GM23338 (cell line): ENCODE measurements at regions not wholly inside any gene's neighbourhood (a gene's known extent, or its start where the extent isn't known, plus 50 kb on each side); places are given as distances from the start of the nearest gene placed in this dataset.

Source experiments
- ATAC-seq: fragments of 200-7000 bp; cut with Tn5 transposase; 3 replicates; pipeline ENCODE4 v1.9.1; 2020
- DNase-seq: peaks from one replicate; pipeline ENCODE4 v3.0.0-alpha.2; 2015; ENCODE audit warnings: low spot score
- H2AFZ ChIP-seq: fragments of 200-600 bp; sonication (generic); 2 replicates; pipeline ENCODE4 v1.8.0; 2016; ENCODE audit warnings: antibody characterized with exemption, mild to moderate bottlenecking, moderate library complexity
- H3F3A ChIP-seq: fragments of 200-600 bp; sonication (generic); replicated peaks from 2 replicates; pipeline ENCODE4 v1.8.0; 2017; ENCODE audit warnings: antibody characterized with exemption, mixed run types, low read depth
- H3K27ac ChIP-seq: fragments of 200-600 bp; sonication (generic); 2 replicates; pipeline ENCODE4 v1.6.1; 2016; ENCODE audit warnings: low read depth
- H3K27me3 ChIP-seq: fragments of 200-600 bp; sonication (generic); 2 replicates; pipeline ENCODE4 v1.8.0; 2016; ENCODE audit warnings: mild to moderate bottlenecking, mixed run types, moderate library complexity; ENCODE audit not compliant: insufficient read depth
- H3K36me3 ChIP-seq: fragments of 200-600 bp; sonication (generic); 2 replicates; pipeline ENCODE4 v1.8.0; 2016; ENCODE audit warnings: mild to moderate bottlenecking; ENCODE audit not compliant: insufficient read depth
- H3K4me1 ChIP-seq: fragments of 200-600 bp; sonication (generic); 2 replicates; pipeline ENCODE4 v1.8.0; 2016; ENCODE audit warnings: mild to moderate bottlenecking, moderate library complexity; ENCODE audit not compliant: insufficient read depth
- H3K4me2 ChIP-seq: fragments of 200-600 bp; sonication (generic); 2 replicates; pipeline ENCODE4 v1.7.1; 2017; ENCODE audit warnings: mixed run types
- H3K4me3 ChIP-seq: fragments of 200-600 bp; sonication (generic); 2 replicates; pipeline ENCODE4 v1.6.1; 2016; ENCODE audit warnings: mixed run types
- H3K79me2 ChIP-seq: fragments of 200-600 bp; sonication (generic); replicated peaks from 2 replicates; pipeline ENCODE4 v1.8.0; 2017; ENCODE audit warnings: mild to moderate bottlenecking; ENCODE audit not compliant: insufficient read depth
- H3K9me2 ChIP-seq: fragments of 200-600 bp; sonication (generic); 2 replicates; pipeline ENCODE4 v1.8.0; 2017; ENCODE audit not compliant: insufficient read depth
- H4K20me1 ChIP-seq: fragments of 200-600 bp; sonication (generic); replicated peaks from 2 replicates; pipeline ENCODE4 v1.8.0; 2017; ENCODE audit warnings: mild to moderate bottlenecking; ENCODE audit not compliant: insufficient read depth
- H3K27ac Mint-ChIP-seq: 2 replicates; pipeline ENCODE4 v1.8.0; 2020; ENCODE audit warnings: inconsistent platforms, mild to moderate bottlenecking, moderate library complexity, mixed read lengths
- H3K27me3 Mint-ChIP-seq: 3 replicates; pipeline ENCODE4 v1.8.0; 2022; ENCODE audit warnings: low read depth, mild to moderate bottlenecking, moderate library complexity, mixed read lengths, inconsistent platforms; ENCODE audit not compliant: insufficient read depth, poor library complexity
- H3K36me3 Mint-ChIP-seq: 3 replicates; pipeline ENCODE4 v1.8.0; 2021; ENCODE audit warnings: low read depth, mild to moderate bottlenecking, inconsistent platforms, moderate library complexity, mixed read lengths
- H3K4me1 Mint-ChIP-seq: 3 replicates; pipeline ENCODE4 v1.8.0; 2020; ENCODE audit warnings: mild to moderate bottlenecking, inconsistent platforms, mixed read lengths
- H3K4me3 Mint-ChIP-seq: 3 replicates; pipeline ENCODE4 v1.8.0; 2021; ENCODE audit warnings: moderate library complexity, mild to moderate bottlenecking, inconsistent platforms, mixed read lengths
- H3K9me3 Mint-ChIP-seq: 3 replicates; pipeline ENCODE4 v1.8.0; 2020; ENCODE audit warnings: moderate library complexity, mild to moderate bottlenecking, inconsistent platforms, mixed read lengths
- CREB1 ChIP-seq: fragments of 250-450 bp; sonication (Bioruptor Pico); IDR thresholded peaks from 2 replicates; pipeline ENCODE4 v1.5.0; 2020; ENCODE audit warnings: low read depth, mild to moderate bottlenecking, moderate library complexity
- EZH2 ChIP-seq: fragments of 200-600 bp; sonication (generic); IDR thresholded peaks from one replicate; pipeline ENCODE4 v1.8.0; 2017; ENCODE audit warnings: antibody characterized with exemption, mild to moderate bottlenecking, low read depth; ENCODE audit not compliant: unreplicated experiment
- EZH2phosphoT487 ChIP-seq: fragments of 200-600 bp; sonication (generic); IDR thresholded peaks from one replicate; pipeline ENCODE4 v1.8.1; 2018; ENCODE audit warnings: antibody characterized with exemption; ENCODE audit not compliant: unreplicated experiment
- NANOG ChIP-seq: IDR thresholded peaks from 2 replicates; pipeline ENCODE4 v1.6.1; 2016; ENCODE audit warnings: antibody characterized with exemption, borderline replicate concordance
- POLR2AphosphoS5 ChIP-seq: IDR thresholded peaks from 2 replicates; pipeline ENCODE4 v1.6.1; 2016; ENCODE audit warnings: antibody characterized with exemption, low read depth
- STAT1 ChIP-seq: IDR thresholded peaks from one replicate; pipeline ENCODE4 v1.6.1; 2016; ENCODE audit warnings: antibody characterized with exemption; ENCODE audit not compliant: unreplicated experiment
- ZNF114 ChIP-seq: fragments of 250-450 bp; sonication (Bioruptor Pico); IDR thresholded peaks from 2 replicates; pipeline ENCODE4 v1.5.0; 2020; ENCODE audit warnings: mild to moderate bottlenecking, moderate library complexity
- ZNF331 ChIP-seq: fragments of 250-450 bp; sonication (Bioruptor Pico); IDR thresholded peaks from 2 replicates; pipeline ENCODE4 v1.5.0; 2020; ENCODE audit warnings: low read depth, mild to moderate bottlenecking, moderate library complexity
- TF ChIP-seq, protein P1 (sequence below): fragments of 250-450 bp; sonication (Bioruptor Pico); IDR thresholded peaks from 2 replicates; pipeline ENCODE4 v1.5.0; 2020; ENCODE audit warnings: mild to moderate bottlenecking, moderate library complexity
- TF ChIP-seq, protein P2 (sequence below): IDR thresholded peaks from 2 replicates; pipeline ENCODE4 v1.6.1; 2016; ENCODE audit warnings: antibody characterized with exemption
- TF ChIP-seq, protein P3 (sequence below), 2 experiments: fragments of 200-600 bp in 1 of 2; sonication (generic) in 1 of 2; conservative IDR thresholded peaks; 2 replicates each; pipeline versions ENCODE4 v1.5.1 to v1.6.1; 2016 to 2017; ENCODE audit warnings: antibody characterized with exemption in 2 of 2, low read depth in 2 of 2, mild to moderate bottlenecking in 2 of 2, moderate library complexity in 1 of 2

DNA sequence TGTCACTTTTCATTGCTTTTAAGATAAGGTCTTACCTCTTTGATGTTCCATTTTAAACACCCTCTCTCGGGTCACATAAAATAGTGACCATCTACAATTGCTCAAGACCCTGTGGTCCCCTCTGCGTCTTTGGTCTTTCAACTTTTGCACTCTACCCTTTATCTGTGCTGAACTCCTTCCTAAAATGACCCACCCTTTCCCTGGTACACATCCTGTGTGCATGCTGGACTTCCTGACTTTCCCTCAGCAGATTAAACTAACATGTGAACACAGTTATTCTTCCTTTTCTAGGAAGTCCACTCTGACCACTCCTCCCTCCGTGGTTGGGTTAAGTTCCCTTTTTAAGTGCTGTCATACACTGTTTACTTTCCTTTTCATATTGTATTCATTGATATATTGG, 414.2 kb downstream of the GABRB3 start (continued):
- TF ChIP-seq, protein P1, sequence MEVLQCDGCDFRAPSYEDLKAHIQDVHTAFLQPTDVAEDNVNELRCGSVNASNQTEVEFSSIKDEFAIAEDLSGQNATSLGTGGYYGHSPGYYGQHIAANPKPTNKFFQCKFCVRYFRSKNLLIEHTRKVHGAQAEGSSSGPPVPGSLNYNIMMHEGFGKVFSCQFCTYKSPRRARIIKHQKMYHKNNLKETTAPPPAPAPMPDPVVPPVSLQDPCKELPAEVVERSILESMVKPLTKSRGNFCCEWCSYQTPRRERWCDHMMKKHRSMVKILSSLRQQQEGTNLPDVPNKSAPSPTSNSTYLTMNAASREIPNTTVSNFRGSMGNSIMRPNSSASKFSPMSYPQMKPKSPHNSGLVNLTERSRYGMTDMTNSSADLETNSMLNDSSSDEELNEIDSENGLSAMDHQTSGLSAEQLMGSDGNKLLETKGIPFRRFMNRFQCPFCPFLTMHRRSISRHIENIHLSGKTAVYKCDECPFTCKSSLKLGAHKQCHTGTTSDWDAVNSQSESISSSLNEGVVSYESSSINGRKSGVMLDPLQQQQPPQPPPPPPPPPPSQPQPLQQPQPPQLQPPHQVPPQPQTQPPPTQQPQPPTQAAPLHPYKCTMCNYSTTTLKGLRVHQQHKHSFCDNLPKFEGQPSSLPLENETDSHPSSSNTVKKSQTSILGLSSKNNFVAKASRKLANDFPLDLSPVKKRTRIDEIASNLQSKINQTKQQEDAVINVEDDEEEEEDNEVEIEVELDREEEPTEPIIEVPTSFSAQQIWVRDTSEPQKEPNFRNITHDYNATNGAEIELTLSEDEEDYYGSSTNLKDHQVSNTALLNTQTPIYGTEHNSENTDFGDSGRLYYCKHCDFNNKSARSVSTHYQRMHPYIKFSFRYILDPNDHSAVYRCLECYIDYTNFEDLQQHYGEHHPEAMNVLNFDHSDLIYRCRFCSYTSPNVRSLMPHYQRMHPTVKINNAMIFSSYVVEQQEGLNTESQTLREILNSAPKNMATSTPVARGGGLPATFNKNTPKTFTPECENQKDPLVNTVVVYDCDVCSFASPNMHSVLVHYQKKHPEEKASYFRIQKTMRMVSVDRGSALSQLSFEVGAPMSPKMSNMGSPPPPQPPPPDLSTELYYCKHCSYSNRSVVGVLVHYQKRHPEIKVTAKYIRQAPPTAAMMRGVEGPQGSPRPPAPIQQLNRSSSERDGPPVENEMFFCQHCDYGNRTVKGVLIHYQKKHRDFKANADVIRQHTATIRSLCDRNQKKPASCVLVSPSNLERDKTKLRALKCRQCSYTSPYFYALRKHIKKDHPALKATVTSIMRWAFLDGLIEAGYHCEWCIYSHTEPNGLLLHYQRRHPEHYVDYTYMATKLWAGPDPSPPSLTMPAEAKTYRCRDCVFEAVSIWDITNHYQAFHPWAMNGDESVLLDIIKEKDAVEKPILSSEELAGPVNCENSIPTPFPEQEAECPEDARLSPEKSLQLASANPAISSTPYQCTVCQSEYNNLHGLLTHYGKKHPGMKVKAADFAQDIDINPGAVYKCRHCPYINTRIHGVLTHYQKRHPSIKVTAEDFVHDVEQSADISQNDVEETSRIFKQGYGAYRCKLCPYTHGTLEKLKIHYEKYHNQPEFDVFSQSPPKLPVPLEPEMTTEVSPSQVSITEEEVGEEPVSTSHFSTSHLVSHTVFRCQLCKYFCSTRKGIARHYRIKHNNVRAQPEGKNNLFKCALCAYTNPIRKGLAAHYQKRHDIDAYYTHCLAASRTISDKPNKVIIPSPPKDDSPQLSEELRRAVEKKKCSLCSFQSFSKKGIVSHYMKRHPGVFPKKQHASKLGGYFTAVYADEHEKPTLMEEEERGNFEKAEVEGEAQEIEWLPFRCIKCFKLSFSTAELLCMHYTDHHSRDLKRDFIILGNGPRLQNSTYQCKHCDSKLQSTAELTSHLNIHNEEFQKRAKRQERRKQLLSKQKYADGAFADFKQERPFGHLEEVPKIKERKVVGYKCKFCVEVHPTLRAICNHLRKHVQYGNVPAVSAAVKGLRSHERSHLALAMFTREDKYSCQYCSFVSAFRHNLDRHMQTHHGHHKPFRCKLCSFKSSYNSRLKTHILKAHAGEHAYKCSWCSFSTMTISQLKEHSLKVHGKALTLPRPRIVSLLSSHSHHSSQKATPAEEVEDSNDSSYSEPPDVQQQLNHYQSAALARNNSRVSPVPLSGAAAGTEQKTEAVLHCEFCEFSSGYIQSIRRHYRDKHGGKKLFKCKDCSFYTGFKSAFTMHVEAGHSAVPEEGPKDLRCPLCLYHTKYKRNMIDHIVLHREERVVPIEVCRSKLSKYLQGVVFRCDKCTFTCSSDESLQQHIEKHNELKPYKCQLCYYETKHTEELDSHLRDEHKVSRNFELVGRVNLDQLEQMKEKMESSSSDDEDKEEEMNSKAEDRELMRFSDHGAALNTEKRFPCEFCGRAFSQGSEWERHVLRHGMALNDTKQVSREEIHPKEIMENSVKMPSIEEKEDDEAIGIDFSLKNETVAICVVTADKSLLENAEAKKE (CRISPR knock-in tag) = no peak
- TF ChIP-seq NANOG (no peak), EZH2 (no peak), EZH2phosphoT487 (no peak), POLR2AphosphoS5 (no peak), ZNF331 (CRISPR knock-in tag) (no peak), STAT1 (no peak), CREB1 (CRISPR knock-in tag) (no peak), ZNF114 (no peak)
- TF ChIP-seq, protein P2, sequence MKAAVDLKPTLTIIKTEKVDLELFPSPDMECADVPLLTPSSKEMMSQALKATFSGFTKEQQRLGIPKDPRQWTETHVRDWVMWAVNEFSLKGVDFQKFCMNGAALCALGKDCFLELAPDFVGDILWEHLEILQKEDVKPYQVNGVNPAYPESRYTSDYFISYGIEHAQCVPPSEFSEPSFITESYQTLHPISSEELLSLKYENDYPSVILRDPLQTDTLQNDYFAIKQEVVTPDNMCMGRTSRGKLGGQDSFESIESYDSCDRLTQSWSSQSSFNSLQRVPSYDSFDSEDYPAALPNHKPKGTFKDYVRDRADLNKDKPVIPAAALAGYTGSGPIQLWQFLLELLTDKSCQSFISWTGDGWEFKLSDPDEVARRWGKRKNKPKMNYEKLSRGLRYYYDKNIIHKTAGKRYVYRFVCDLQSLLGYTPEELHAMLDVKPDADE = no peak

DNA sequence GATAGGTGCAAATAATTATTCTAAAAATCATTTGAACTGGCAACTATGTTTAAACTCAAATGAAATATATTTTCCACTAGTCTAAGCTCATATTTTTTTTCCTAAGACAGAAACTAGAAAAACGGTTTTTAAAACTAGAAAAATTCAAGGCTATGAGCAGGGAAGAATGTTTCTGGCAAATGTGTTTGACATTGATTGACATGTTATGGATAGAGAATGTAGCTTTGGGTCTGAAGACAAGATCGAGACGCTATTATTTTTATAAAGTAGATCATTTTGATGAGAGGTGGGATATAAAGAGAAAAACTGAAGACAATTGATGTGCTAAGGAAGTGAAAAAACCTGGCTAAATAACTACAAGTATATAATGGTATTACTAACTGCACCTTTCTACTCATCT, 415.2 kb downstream of the GABRB3 start:
- Mint-ChIP-seq H3K27ac (no peak overlapping the region), H3K27me3 (no peaks in the 10 kb centered on the region), H3K4me1 (peaks cover 6% of the 10 kb centered on the region; the same call in 2 of the 3 replicates), H3K4me3 (no peak overlapping the region), H3K9me3 (no peaks in the 10 kb centered on the region), H3K36me3 (no peaks in the 10 kb centered on the region; the same call in 2 of the 3 replicates)
- no peak overlapping the region for H3K27ac ChIP-seq
- H3K4me3 ChIP-seq = no peak overlapping the region
- H3F3A ChIP-seq = no peaks in the 10 kb centered on the region
- no peak for ATAC-seq
- no peak for DNase-seq
- H4K20me1 ChIP-seq = no peaks in the 10 kb centered on the region
- H3K4me1 ChIP-seq = no peaks in the 10 kb centered on the region
- no peaks in the 10 kb centered on the region for H3K36me3 ChIP-seq
- H3K9me2 ChIP-seq = no peaks in the 10 kb centered on the region
- no peak overlapping the region for H2AFZ ChIP-seq
- no peaks in the 10 kb centered on the region for H3K79me2 ChIP-seq
- H3K27me3 ChIP-seq = no peaks in the 10 kb centered on the region
- no peak overlapping the region for H3K4me2 ChIP-seq
- TF ChIP-seq, protein P3, sequence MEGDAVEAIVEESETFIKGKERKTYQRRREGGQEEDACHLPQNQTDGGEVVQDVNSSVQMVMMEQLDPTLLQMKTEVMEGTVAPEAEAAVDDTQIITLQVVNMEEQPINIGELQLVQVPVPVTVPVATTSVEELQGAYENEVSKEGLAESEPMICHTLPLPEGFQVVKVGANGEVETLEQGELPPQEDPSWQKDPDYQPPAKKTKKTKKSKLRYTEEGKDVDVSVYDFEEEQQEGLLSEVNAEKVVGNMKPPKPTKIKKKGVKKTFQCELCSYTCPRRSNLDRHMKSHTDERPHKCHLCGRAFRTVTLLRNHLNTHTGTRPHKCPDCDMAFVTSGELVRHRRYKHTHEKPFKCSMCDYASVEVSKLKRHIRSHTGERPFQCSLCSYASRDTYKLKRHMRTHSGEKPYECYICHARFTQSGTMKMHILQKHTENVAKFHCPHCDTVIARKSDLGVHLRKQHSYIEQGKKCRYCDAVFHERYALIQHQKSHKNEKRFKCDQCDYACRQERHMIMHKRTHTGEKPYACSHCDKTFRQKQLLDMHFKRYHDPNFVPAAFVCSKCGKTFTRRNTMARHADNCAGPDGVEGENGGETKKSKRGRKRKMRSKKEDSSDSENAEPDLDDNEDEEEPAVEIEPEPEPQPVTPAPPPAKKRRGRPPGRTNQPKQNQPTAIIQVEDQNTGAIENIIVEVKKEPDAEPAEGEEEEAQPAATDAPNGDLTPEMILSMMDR (conservative IDR thresholded peaks at IDR 0.05; ENCODE audit: low read depth in 2 of 2) = no peak
- TF ChIP-seq, protein P2 = no peak
- no peak for TF ChIP-seq NANOG
- no peak for TF ChIP-seq ZNF114
